ENCODE measurements at regions not wholly inside any gene's neighbourhood (a gene's known extent, or its start where the extent isn't known, plus 50 kb on each side); places are given as distances from the start of the nearest gene placed in this dataset.

- TF ChIP-seq GATA1 (IDR thresholded peaks at IDR 0.05; ENCODE audit: low read depth, low read length) (no peak), POLR2A (IDR thresholded peaks at IDR 0.05; ENCODE audit: low read length) (no peak)
- DNase-seq, result no peak
These were observed 489.8 kb upstream of the CTSO start for GRCh38 chr4:156443488-156443887.

- DNase-seq, result no peak
- TF ChIP-seq POLR2A (IDR thresholded peaks at IDR 0.05; ENCODE audit: low read length) (no peak), GATA1 (IDR thresholded peaks at IDR 0.05; ENCODE audit: low read depth, low read length) (no peak)
These were observed 489.2 kb upstream of the CTSO start for GRCh38 chr4:156442912-156443311.

GRCh38 chr4:156439576-156440200 is 486.0 kb upstream of the CTSO start:
- TF ChIP-seq POLR2A (IDR thresholded peaks at IDR 0.05; ENCODE audit: low read length) (no peak), GATA1 (IDR thresholded peaks at IDR 0.05; ENCODE audit: low read depth, low read length) (no peak)
- no peak for DNase-seq

GRCh38 chr4:156437666-156438065 is 484.0 kb upstream of the CTSO start:
- TF ChIP-seq GATA1 (IDR thresholded peaks at IDR 0.05; ENCODE audit: low read depth, low read length) (no peak), POLR2A (IDR thresholded peaks at IDR 0.05; ENCODE audit: low read length) (no peak)

GRCh38 chr4:156422576-156422975 is 468.9 kb upstream of the CTSO start:
- TF ChIP-seq GATA1 (IDR thresholded peaks at IDR 0.05; ENCODE audit: low read depth, low read length), result no peak
- TF ChIP-seq POLR2A (IDR thresholded peaks at IDR 0.05; ENCODE audit: low read length), result no peak
- no peak for DNase-seq

More at GRCh38 chr4:156437666-156438065, 484.0 kb upstream of the CTSO start:
- DNase-seq, result no peak

GRCh38 chr4:156420623-156421022 is 467.0 kb upstream of the CTSO start:
- TF ChIP-seq POLR2A (IDR thresholded peaks at IDR 0.05; ENCODE audit: low read length) (no peak), GATA1 (IDR thresholded peaks at IDR 0.05; ENCODE audit: low read depth, low read length) (no peak)
- DNase-seq, result no peak

GRCh38 chr4:156419080-156419685 is 465.5 kb upstream of the CTSO start:
- DNase-seq, result no peak
- no peak for TF ChIP-seq GATA1 (IDR thresholded peaks at IDR 0.05; ENCODE audit: low read depth, low read length)
- no peak for TF ChIP-seq POLR2A (IDR thresholded peaks at IDR 0.05; ENCODE audit: low read length)

GRCh38 chr4:156414406-156414805 is 460.7 kb upstream of the CTSO start:
- DNase-seq, result no peak
- TF ChIP-seq GATA1 (IDR thresholded peaks at IDR 0.05; ENCODE audit: low read depth, low read length) (no peak), POLR2A (IDR thresholded peaks at IDR 0.05; ENCODE audit: low read length) (no peak)

GRCh38 chr4:156413239-156414135 is 459.8 kb upstream of the CTSO start:
- DNase-seq, result no peak

GRCh38 chr4:156411531-156411930 is 457.9 kb upstream of the CTSO start:
- no peak for DNase-seq
- TF ChIP-seq GATA1 (IDR thresholded peaks at IDR 0.05; ENCODE audit: low read depth, low read length) (no peak), POLR2A (IDR thresholded peaks at IDR 0.05; ENCODE audit: low read length) (no peak)

More at GRCh38 chr4:156413239-156414135, 459.8 kb upstream of the CTSO start:
- no peak for TF ChIP-seq GATA1 (IDR thresholded peaks at IDR 0.05; ENCODE audit: low read depth, low read length)
- no peak for TF ChIP-seq POLR2A (IDR thresholded peaks at IDR 0.05; ENCODE audit: low read length)

GRCh38 chr4:156408749-156409148 is 455.1 kb upstream of the CTSO start:
- no peak for DNase-seq
- no peak for TF ChIP-seq POLR2A (IDR thresholded peaks at IDR 0.05; ENCODE audit: low read length)
- no peak for TF ChIP-seq GATA1 (IDR thresholded peaks at IDR 0.05; ENCODE audit: low read depth, low read length)

- no peak for DNase-seq
- TF ChIP-seq POLR2A (IDR thresholded peaks at IDR 0.05; ENCODE audit: low read length), result no peak
- TF ChIP-seq GATA1 (IDR thresholded peaks at IDR 0.05; ENCODE audit: low read depth, low read length), result no peak
These were observed 447.7 kb upstream of the CTSO start for GRCh38 chr4:156401371-156401770.

GRCh38 chr4:156396534-156396933 is 442.9 kb upstream of the CTSO start:
- TF ChIP-seq GATA1 (IDR thresholded peaks at IDR 0.05; ENCODE audit: low read depth, low read length) (no peak), POLR2A (IDR thresholded peaks at IDR 0.05; ENCODE audit: low read length) (no peak)
- DNase-seq, result no peak

- DNase-seq, result no peak
- TF ChIP-seq GATA1 (IDR thresholded peaks at IDR 0.05; ENCODE audit: low read depth, low read length) (no peak), POLR2A (IDR thresholded peaks at IDR 0.05; ENCODE audit: low read length) (no peak)
These were observed 437.6 kb upstream of the CTSO start for GRCh38 chr4:156391325-156391653.
